Testis (tissue), 2 donors: ENCODE measurements at regions not wholly inside any gene's neighbourhood (a gene's known extent, or its start where the extent isn't known, plus 50 kb on each side); places are given as distances from the start of the nearest gene placed in this dataset.

Experiments
- DNase-seq: peaks from one replicate; pipeline ENCODE4 v3.0.0-alpha.2; 2019
- H3K27ac ChIP-seq, 2 donors: fragments of 200-600 bp; sonication (generic); one replicate each; pipeline ENCODE4 v1.5.1; 2019
- H3K27me3 ChIP-seq: fragments of 200-600 bp; sonication (generic); one replicate; pipeline ENCODE4 v1.5.1; 2019
- H3K36me3 ChIP-seq: fragments of 200-600 bp; sonication (generic); one replicate; pipeline ENCODE4 v1.5.1; 2017; ENCODE audit warnings: low read depth; ENCODE audit errors: missing control alignments
- H3K4me1 ChIP-seq: fragments of 200-600 bp; sonication (generic); one replicate; pipeline ENCODE4 v1.5.1; 2019
- H3K4me3 ChIP-seq, 2 donors: fragments of 200-600 bp; sonication (generic); one replicate each; pipeline ENCODE4 v1.5.1; 2017 to 2019
- H3K9me3 ChIP-seq: fragments of 200-600 bp; sonication (generic); one replicate; pipeline ENCODE4 v1.5.1; 2017
- CTCF ChIP-seq, 3 experiments: fragments of 450-650 bp in 2 of 3; fragments of 200-600 bp in 1 of 3; sonication (generic) in 1 of 3; IDR thresholded peaks; one replicate each; pipeline ENCODE4 v1.5.1; 2016 to 2019; ENCODE audit warnings: antibody characterized with exemption in 3 of 3, mild to moderate bottlenecking in 2 of 3, moderate library complexity in 1 of 3
- POLR2A ChIP-seq: fragments of 450-650 bp; IDR thresholded peaks from one replicate; pipeline ENCODE4 v1.6.1; 2017; ENCODE audit warnings: antibody characterized with exemption, mild to moderate bottlenecking, moderate library complexity
- WGBS, 2 donors: methylation state at CpG; one replicate each; pipeline ENCODE4 v1.1.5; 2018; 5-methylcytosine and 5-hydroxymethylcytosine counted together
- intact Hi-C: fragments of 100-400 bp; cut with DNase I; formaldehyde crosslinking; loops from one replicate; pipeline ENCODE4 v1.15.1; 2023; ENCODE audit warnings: low total_unique reads

- Histone ChIP-seq H3K4me3 (no peak overlapping the region), H3K27ac (no peak overlapping the region), H3K4me1 (no peaks in the 10 kb centered on the region), H3K27me3 (no peaks in the 10 kb centered on the region), H3K9me3 (no peaks in the 10 kb centered on the region), H3K36me3 (no peaks in the 10 kb centered on the region)
- intact Hi-C loops: no loop called here
- WGBS, 2 donors: 92 to 97% methylated on average over 2 to 3 of the region's 3 CpGs
- no peak for DNase-seq
- TF ChIP-seq CTCF (IDR thresholded peaks at IDR 0.05) (no peak), POLR2A (no peak)
Measured at GRCh38 chr2:234398531-234398930, 98.3 kb downstream of the ARL4C start.

DNA sequence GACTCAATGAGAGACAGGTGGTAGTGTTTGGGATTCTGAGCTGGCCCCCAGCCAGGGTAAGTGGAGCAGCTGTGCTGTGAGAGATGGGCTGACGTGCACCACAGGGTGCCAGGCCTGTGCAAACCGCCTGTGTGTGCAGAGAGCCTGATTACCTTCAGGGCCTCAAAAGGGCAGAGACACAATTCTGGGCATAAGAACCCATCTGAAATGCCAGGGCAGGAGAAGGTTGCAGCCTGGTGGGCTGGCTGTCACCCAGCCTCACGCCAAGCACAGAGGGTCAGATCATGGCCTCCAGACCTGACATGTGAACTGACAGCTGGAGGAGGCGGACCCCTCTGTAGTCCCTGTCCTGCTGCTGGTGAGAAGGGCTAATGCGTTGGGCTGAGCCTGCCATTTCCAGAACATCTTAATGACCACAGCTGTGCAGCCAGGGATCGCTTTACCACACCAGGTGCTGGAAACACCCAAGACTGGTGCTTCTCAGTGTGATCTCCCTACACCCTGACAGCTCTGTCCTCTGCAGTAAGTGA is 100.9 kb downstream of the ARL4C start:
- WGBS, 2 donors: 63 to 83% methylated on average over 6 of the region's 6 CpGs
- Histone ChIP-seq H3K27ac (no peak overlapping the region), H3K27me3 (no peaks in the 10 kb centered on the region), H3K4me1 (no peaks in the 10 kb centered on the region), H3K36me3 (no peaks in the 10 kb centered on the region), H3K9me3 (no peaks in the 10 kb centered on the region), H3K4me3 (no peak overlapping the region)
- intact Hi-C loops: no loop called here
- DNase-seq: no peak
- no peak for TF ChIP-seq CTCF (IDR thresholded peaks at IDR 0.05)
- TF ChIP-seq POLR2A: no peak

DNA sequence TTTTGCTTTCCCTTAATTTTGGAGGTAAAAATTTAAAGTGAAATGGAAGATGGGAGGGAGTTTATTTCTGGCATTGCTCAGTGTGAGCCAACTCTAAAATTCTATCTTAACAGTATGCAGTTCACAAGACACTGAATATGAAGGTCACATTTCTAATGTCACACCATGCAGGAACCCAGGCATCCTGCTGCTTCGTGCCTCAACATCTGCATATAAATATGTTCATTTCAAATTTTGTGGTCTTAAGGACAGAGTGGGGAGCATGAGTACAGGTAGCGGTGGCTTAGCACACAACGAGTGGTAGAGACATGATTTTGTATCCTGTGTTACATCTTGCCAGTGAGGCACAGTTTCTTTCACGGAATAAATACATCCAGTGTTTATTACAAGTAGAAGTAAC is 102.4 kb downstream of the ARL4C start:
- Histone ChIP-seq H3K4me3 (no peak overlapping the region), H3K4me1 (no peaks in the 10 kb centered on the region), H3K36me3 (no peaks in the 10 kb centered on the region), H3K27me3 (no peaks in the 10 kb centered on the region), H3K27ac (no peak overlapping the region), H3K9me3 (no peaks in the 10 kb centered on the region)
- no peak for TF ChIP-seq POLR2A
- no peak for TF ChIP-seq CTCF (IDR thresholded peaks at IDR 0.05)
- intact Hi-C loops: no loop called here
- no peak for DNase-seq
- WGBS, 2 donors: 92 to 94% methylated on average over 4 of the region's 4 CpGs

- Histone ChIP-seq H3K9me3 (no peaks in the 10 kb centered on the region), H3K36me3 (no peaks in the 10 kb centered on the region), H3K4me3 (no peak overlapping the region), H3K4me1 (no peaks in the 10 kb centered on the region), H3K27ac (no peak overlapping the region), H3K27me3 (no peaks in the 10 kb centered on the region)
- DNase-seq: no peak
- TF ChIP-seq POLR2A (no peak), CTCF (IDR thresholded peaks at IDR 0.05) (no peak)
- 82 to 95% methylated on average over 3 of the region's 3 CpGs for WGBS, 2 donors
- intact Hi-C loops: no loop called here
Measured at GRCh38 chr2:234393354-234393753, 103.5 kb downstream of the ARL4C start.

GRCh38 chr2:234392041-234392615 is 104.8 kb downstream of the ARL4C start:
- Histone ChIP-seq H3K27me3 (no peaks in the 10 kb centered on the region), H3K27ac (no peak overlapping the region), H3K36me3 (no peaks in the 10 kb centered on the region), H3K4me1 (no peaks in the 10 kb centered on the region), H3K9me3 (no peaks in the 10 kb centered on the region), H3K4me3 (no peak overlapping the region)
- TF ChIP-seq POLR2A: no peak
- TF ChIP-seq CTCF (IDR thresholded peaks at IDR 0.05): no peak
- intact Hi-C loops: no loop called here
- no peak for DNase-seq
- WGBS, 2 donors: 73 to 81% methylated on average over 4 of the region's 4 CpGs
